Epithelial cell of prostate (primary cell): ENCODE measurements at regions not wholly inside any gene's neighbourhood (a gene's known extent, or its start where the extent isn't known, plus 50 kb on each side); places are given as distances from the start of the nearest gene placed in this dataset.

Source experiments
- DNase-seq: peaks from one replicate; pipeline ENCODE4 v3.0.0-alpha.2; 2011; ENCODE audit warnings: low read depth, low spot score
- H3K27ac ChIP-seq: fragments of 450-650 bp; 2 replicates; pipeline ENCODE4 v1.5.1; 2017; ENCODE audit warnings: mild to moderate bottlenecking

DNA sequence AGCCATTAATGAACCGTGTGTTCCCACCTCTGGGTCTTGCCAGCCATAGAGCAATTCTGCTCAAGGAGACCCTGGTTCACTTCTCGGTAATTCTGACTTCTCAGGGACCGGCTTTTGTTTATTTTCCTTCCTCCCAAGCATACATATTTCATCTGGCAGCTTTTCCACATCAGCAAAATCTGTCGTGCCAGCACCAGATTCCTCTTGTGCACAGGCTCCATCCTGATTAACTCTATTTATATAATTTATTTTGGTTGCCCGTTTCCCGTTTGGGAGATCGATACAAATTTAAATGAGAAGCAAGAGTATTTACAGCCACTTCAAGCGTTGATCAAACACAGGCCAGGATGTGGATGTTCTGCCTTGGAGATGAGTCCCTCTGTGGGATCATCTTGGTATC lies 161.9 kb upstream of the XYLT1 start:
- H3K27ac ChIP-seq = peak overlapping the region; percentile 72
- no peak for DNase-seq

GRCh38 chr16:17629936-17630335 lies 159.2 kb upstream of the XYLT1 start:
- no peak for DNase-seq
- no peak overlapping the region for H3K27ac ChIP-seq

- no peak overlapping the region for H3K27ac ChIP-seq
Measured at GRCh38 chr16:17628983-17629382, 158.2 kb upstream of the XYLT1 start.

DNA sequence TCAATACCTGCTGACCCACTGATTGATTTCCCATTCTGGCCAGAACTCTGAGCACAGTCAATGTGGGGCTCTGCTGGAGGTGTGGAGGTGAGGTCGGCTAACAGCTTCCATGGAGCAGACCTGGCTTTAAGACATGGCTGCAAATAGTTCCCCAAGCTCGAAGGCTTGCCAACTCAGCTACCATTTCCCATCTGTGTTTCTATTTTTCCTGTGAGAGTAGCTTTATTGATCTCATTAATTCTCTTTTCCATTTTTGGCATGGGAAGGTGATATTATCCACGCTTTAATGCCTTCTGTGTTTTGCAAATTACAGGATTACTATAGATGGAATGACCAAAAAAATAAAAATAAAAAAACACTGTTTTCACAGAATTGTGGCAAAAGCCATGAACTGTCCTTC lies 151.6 kb upstream of the XYLT1 start:
- no peak for DNase-seq
- no peak overlapping the region for H3K27ac ChIP-seq

More at GRCh38 chr16:17628983-17629382, 158.2 kb upstream of the XYLT1 start:
- no peak for DNase-seq

DNA sequence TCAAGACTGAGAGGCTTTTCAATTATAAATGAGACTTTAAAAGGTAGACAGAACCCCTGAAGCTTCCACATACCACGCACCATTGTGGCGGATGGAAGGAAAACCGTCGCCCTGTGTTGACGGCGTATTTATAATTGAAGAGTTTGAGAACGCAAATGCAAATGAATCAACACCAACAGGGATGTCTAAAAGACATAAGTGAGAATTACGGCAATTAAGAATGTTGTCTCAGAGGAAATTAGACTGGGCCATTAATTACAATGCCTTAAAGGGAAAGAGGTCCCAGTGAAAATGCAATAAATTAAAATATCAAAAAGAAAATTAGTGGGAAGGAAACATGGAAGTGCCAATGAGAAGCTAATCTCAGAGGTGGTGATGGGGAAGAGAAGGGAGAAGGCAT lies 148.5 kb upstream of the XYLT1 start:
- H3K27ac ChIP-seq = no peak overlapping the region
- no peak for DNase-seq

GRCh38 chr16:17617021-17617552 lies 146.3 kb upstream of the XYLT1 start:
- H3K27ac ChIP-seq = no peak overlapping the region
- DNase-seq = no peak

DNA sequence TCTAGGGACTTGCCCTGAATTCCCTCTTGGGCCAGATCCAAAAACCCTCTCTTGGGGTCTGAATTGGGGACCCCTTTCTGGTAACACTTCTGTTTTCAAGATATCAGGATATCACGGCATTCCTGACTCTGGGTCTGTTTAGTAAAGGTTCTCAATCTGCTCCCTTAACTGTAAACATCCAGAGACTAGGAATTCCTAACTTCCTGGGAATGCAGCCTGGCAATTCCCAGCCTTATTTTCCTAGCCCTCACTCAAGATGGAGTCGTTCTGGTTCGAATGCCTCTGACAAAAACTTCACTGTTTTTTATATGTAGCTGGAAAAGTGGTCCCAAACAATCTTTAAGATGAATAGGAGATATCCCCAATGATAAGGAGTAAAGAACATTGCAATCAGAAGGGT lies 141.6 kb upstream of the XYLT1 start:
- no peak overlapping the region for H3K27ac ChIP-seq
- DNase-seq = no peak

DNA sequence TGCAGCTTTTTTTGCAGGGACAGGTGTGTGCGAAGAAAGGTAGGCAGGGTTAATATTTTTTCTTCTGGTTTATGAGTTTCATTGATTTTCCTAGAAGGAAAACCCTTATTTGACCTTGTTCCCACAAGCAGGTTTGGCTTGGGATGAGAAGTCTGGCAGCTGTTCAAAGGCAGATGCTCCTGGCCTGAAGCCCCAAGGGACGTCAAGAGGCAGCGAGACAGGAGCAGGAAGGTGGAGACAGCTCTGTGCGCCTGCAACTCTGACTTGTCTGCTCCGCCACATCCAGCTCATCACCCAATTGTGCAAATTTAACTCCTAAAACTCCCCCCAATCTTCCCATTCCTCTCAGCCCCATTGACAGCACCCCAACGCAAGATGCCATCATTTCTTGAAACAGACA lies 136.8 kb upstream of the XYLT1 start:
- no peak overlapping the region for H3K27ac ChIP-seq
- DNase-seq = no peak

GRCh38 chr16:17607075-17607509 lies 136.3 kb upstream of the XYLT1 start:
- no peak for DNase-seq
- H3K27ac ChIP-seq = no peak overlapping the region

DNA sequence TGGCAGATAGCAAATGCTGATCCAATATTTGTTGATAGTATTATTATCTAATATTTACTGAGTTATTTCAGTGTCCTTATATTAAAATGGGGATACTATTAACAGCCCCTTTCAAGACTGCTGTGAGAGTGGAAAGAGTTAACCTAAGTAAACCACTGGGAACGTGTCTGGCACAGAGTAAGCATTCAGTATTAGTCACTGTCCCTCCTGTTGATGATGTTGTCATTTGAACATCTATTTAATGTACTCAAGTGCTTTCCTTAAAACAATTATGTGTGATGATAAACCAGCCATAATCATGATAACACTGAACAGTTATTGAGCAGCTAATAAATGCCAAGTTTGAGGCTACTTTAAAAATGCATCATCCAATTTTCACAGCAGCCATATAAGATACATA lies 135.7 kb upstream of the XYLT1 start:
- no peak overlapping the region for H3K27ac ChIP-seq
- no peak for DNase-seq

- DNase-seq = no peak
- H3K27ac ChIP-seq = no peak overlapping the region
Measured at GRCh38 chr16:17605784-17606183, 135.0 kb upstream of the XYLT1 start.

DNA sequence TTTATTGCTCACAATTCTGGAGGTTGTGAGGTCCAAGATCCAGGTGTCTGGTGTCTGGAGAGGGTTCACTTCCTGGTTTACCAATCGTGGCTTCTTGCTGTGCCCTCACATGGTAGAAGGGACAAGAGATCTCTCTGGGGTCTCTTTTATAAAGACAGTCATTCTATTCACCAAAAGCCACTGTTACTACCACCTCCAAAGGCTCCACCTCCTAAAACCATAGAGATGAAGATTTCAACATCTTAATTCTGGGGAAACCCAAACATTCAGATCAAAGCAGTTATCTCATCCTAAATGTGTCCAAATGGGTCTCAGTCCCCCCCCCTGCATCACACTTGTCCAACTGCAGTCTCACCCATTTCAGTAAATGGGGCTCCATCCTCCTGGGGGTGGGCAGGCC lies 132.9 kb upstream of the XYLT1 start:
- DNase-seq = no peak
- no peak overlapping the region for H3K27ac ChIP-seq

GRCh38 chr16:17602678-17603077 lies 131.9 kb upstream of the XYLT1 start:
- DNase-seq = no peak
- H3K27ac ChIP-seq = no peak overlapping the region

DNA sequence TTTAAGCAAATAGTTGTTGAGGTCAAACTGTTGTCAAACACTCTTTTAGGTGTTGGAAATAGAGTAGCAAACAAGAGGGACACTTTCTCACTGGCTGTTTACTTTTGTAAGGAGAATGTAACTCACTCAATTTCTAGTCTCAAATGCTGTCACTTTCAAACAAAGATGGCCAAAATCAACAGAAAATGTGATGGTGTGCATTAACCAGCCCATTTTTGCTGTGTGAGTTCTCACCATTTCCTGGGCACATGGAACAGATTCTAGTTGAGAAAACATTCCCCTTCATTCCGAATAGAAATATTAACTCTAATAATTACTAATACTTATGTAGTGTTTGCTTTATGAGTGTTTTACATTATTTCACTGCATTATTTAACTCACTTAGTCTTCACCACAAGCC lies 128.2 kb upstream of the XYLT1 start:
- DNase-seq = no peak
- H3K27ac ChIP-seq = no peak overlapping the region

DNA sequence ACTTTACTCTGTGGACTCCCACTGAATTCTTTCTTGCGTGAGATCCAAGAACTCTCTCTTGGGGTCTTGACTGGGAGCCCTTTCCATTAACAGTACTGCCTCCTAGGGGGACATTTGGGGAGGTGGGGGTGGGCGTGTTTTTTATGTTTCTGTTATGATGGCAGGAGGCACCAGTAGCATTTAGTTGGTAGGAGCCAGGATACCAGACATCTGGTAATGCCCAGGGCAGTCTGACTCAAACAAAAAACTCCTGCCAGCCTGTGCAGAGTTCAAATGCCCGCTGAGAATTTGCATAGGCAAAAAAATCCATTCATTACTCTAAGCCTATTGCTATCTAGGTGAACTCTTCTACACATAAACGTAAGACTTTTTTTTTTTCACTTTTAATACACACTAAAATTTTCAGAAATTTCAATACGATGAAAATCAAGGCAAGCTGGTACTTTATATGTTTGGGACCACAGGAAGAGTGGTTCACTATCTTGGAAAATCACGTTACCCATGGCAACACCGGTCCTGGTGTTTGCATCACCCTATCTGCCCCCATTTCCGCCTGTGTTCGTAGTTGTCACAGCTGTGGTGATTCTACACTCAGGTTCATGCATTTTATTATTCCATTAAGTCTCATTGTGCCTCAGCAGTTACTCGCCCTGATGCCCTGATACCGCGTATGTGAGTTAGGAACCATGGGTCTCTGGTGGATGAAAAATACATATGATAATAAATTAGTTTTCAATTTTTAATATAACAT lies 121.1 kb upstream of the XYLT1 start:
- H3K27ac ChIP-seq = no peak overlapping the region

DNA sequence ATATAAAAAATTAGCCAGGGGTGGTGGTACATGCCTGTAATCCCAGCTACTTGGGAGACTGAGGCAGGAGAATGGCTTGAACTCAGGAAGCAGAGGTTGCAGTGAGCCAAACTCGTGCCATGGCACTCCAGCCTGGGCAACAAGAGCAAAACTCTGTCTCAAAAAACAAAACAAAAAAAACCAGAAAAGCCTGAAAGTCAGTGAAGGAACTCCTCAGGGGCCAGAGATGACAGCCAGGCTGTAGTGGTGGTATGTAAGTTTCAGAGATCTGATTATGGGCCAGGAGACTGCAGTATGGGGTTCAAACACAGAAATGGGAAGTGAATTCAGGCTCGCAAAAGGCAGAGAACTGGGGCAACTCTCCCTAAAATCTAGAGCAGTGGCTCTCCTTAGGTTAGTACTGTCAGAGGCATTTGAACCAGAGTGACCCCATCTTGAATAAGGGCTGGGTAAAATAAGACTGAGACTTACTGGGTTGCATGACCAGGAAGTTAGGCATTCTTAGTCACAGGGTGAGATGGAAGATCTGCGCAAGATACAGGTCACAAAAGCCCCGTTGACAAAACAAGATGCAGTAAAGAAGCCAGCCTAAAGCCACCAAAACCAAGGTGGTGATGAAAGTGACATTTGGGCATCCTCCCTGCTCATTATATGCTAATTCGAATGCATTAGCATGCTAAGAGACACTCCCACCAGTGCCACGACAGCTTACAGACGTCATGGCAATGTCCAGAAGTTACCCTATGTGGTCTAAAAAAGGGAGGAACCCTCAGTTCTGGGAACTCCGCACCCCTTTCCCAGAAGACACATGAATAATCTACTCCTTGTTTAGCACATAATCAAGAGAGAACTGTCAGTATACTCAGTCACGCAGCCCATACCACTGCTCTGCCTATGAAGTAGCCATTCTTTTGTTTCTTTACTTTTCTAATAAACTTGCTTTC lies 120.2 kb upstream of the XYLT1 start:
- H3K27ac ChIP-seq = no peak overlapping the region
- no peak for DNase-seq

More for the DNA sequence above, 121.1 kb upstream of the XYLT1 start:
- no peak for DNase-seq

- no peak for DNase-seq
- H3K27ac ChIP-seq = no peak overlapping the region
Measured at GRCh38 chr16:17589898-17590297, 119.1 kb upstream of the XYLT1 start.

GRCh38 chr16:17585449-17586074 lies 114.8 kb upstream of the XYLT1 start:
- no peak overlapping the region for H3K27ac ChIP-seq
- DNase-seq = peak; percentile 48

DNA sequence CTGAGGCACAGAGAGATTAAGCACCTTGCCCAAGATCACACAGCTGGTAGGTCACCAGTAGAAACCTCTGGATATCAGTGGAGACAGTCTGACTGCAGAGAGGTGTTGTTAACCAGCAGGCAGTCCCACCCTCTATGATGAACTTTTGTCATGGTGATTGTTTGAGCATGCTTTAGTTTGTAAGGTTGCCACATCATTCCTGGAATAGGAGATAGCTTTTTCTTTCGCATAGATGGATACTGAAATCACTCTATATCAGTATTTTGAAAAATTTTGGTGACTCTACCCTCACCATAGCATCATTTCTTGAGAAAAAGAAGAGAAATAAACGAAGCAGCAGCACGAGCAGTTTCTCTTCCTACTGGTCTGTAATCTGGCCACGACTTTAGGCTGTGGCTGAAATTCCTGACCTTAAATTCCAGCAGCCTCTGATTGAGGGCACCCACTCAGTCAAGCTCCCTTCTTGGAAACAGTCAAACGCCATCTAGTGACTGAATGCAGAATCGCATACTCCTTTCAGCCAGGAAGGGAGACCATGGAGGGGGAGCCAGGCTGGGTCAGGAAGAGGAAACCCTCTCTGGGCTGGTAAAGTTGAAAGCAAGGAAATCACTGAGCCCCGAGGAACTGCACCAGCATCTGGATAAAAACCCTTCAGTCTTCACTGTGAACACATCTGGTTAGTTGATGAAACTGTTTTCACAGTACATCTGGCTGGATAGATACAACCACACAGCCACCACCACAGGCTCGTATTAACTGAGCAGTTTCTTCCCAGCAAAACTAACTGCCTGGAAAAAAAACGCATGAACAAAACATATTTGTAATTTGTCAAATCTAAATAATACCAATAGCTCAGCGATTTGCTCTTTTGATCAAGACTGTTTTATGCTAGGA lies 108.5 kb upstream of the XYLT1 start:
- H3K27ac ChIP-seq = no peak overlapping the region
- no peak for DNase-seq

- no peak for DNase-seq
- H3K27ac ChIP-seq = no peak overlapping the region
Measured at GRCh38 chr16:17574256-17574655, 103.5 kb upstream of the XYLT1 start.
